ENCODE measurements at regions not wholly inside any gene's neighbourhood (a gene's known extent, or its start where the extent isn't known, plus 50 kb on each side); places are given as distances from the start of the nearest gene placed in this dataset.

DNA sequence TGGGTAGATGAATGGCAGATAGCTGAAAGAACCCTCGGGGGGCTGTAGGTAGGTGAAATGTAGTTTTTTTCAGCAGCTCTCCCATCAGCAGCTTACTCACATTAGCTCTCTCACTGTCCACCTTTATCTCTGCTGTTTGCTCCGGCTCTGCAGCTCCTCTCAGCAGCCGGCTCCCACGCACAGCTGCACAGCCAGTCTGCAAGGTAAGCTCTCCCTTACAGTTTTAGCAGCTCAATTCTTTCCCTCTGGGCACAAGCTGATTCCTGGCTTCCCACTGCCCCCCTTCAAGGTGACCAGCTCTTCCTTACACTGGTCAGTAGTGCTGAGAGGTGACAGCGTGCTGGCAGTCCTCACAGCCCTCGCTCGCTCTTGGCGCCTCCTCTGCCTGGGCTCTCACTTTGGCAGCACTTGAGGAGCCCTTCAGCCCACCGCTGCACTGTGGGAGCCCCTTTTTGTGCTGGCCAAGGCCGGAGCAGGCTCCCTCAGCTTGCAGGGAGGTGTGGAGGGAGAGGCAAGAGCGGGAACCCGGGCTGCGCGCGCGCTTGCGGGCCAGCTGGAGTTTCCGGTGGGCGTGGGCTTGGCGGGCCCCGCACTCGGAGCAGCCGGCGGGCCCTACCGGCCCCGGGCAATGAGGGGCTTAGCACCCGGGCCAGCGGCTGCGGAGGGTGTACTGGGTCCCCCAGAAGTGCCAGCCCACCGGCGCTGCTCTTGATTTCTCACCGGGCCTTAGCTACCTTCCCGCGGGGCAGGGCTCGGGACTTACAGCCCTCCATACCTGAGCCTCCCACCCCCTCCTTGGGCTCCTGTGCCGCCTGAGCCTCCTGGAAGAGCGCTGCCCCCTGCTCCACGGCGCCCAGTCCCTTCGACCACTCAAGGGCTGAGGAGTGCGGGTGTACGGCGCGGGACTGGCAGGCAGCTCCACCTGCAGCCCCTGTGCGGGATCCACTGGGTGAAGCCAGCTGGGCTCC lies 393.6 kb downstream of the CENPC start:
- H3K27me3 ChIP-seq (ENCODE audit: control insufficient read depth, insufficient read depth, low read length): no peaks in the 10 kb centered on the region
- no peak overlapping the region for H3K4me3 ChIP-seq (ENCODE audit: low read depth, low read length)
- H3K27ac ChIP-seq (ENCODE audit: low read depth, low read length): no peak overlapping the region
- POLR2A ChIA-PET: no interaction called here
- TF ChIP-seq, protein P1, sequence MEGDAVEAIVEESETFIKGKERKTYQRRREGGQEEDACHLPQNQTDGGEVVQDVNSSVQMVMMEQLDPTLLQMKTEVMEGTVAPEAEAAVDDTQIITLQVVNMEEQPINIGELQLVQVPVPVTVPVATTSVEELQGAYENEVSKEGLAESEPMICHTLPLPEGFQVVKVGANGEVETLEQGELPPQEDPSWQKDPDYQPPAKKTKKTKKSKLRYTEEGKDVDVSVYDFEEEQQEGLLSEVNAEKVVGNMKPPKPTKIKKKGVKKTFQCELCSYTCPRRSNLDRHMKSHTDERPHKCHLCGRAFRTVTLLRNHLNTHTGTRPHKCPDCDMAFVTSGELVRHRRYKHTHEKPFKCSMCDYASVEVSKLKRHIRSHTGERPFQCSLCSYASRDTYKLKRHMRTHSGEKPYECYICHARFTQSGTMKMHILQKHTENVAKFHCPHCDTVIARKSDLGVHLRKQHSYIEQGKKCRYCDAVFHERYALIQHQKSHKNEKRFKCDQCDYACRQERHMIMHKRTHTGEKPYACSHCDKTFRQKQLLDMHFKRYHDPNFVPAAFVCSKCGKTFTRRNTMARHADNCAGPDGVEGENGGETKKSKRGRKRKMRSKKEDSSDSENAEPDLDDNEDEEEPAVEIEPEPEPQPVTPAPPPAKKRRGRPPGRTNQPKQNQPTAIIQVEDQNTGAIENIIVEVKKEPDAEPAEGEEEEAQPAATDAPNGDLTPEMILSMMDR (IDR thresholded peaks at IDR 0.05; ENCODE audit: low read depth, low read length): no peak
- H3K9me3 ChIP-seq (ENCODE audit: control insufficient read depth, insufficient read depth, low read length): peaks cover 18% of the 10 kb centered on the region
- CTCF ChIA-PET: no interaction called here
- DNase-seq (ENCODE audit: low read depth, low spot score): no peak

DNA sequence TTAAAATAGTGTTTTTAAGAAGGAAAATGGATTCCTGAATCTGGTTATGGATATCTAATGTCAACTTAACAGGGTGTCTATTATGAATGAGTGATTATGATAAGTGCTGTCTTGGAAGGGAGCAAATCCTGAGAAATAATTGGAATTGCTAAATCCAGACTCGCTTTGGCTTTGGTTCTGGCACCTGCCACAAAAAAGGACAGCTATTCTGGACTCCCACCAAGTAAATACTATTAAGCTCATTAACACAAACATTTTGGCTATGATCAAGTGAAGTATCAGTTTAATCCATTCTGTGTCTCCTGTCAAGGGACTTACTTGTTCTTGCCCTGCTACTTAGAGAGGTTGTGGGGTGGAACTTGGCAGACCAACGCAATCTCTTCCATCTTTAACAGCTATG lies 403.7 kb downstream of the CENPC start:
- no peak for DNase-seq (ENCODE audit: low read depth, low spot score)
- no peaks in the 10 kb centered on the region for H3K27me3 ChIP-seq (ENCODE audit: control insufficient read depth, insufficient read depth, low read length)
- TF ChIP-seq, protein P1 (IDR thresholded peaks at IDR 0.05; ENCODE audit: low read depth, low read length): no peak
- ChIA-PET POLR2A (no interaction called here), CTCF (no interaction called here)
- no peaks in the 10 kb centered on the region; the same call in 1 of the 2 replicates for H3K9me3 ChIP-seq (ENCODE audit: control insufficient read depth, insufficient read depth, low read length)
- H3K27ac ChIP-seq (ENCODE audit: low read depth, low read length): no peak overlapping the region
- no peak overlapping the region for H3K4me3 ChIP-seq (ENCODE audit: low read depth, low read length)

DNA sequence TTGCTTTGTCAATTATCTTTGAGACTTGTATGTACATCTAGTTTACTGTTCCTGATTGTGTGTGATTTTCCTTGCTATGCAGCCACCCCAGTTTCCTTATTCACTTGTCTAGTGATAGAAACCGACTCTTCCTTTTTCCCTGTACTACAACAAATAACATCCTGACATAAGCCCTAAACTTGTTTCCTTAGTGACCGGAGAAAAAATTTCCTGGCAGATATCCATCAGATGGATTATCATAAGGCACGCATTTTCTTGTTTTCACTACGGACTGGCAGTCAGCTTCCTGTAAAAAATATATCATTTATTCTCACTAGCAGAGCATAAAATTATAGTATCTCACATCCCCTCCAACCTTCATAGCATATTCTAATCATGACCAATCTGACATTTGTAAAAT lies 410.7 kb downstream of the CENPC start:
- H3K9me3 ChIP-seq (ENCODE audit: control insufficient read depth, insufficient read depth, low read length): no peaks in the 10 kb centered on the region; the same call in 1 of the 2 replicates
- TF ChIP-seq, protein P1 (IDR thresholded peaks at IDR 0.05; ENCODE audit: low read depth, low read length): no peak
- no peak overlapping the region for H3K4me3 ChIP-seq (ENCODE audit: low read depth, low read length)
- DNase-seq (ENCODE audit: low read depth, low spot score): no peak
- POLR2A ChIA-PET: no interaction called here
- no peaks in the 10 kb centered on the region for H3K27me3 ChIP-seq (ENCODE audit: control insufficient read depth, insufficient read depth, low read length)
- no peak overlapping the region for H3K27ac ChIP-seq (ENCODE audit: low read depth, low read length)
- CTCF ChIA-PET: no interaction called here

DNA sequence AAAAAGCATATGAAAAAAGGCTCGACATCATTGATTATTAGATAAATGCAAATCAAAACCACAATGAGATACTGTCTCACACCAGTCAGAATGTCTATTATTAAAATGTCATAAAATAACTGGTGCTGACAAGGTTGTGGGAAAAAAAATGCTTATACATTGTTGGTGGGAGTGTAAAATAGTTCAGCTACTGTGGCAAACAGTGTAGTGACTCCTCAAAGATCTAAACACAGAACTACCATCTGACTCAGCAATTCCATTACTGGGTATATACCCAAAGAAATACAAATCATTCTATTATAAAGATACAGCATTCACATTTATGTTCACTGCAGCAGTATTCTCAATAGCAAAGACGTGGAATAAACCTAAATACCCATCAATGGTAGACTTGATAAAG lies 412.1 kb downstream of the CENPC start:
- DNase-seq (ENCODE audit: low read depth, low spot score): no peak
- ChIA-PET POLR2A (no interaction called here), CTCF (no interaction called here)
- TF ChIP-seq, protein P1 (IDR thresholded peaks at IDR 0.05; ENCODE audit: low read depth, low read length): no peak
- H3K27me3 ChIP-seq (ENCODE audit: control insufficient read depth, insufficient read depth, low read length): no peaks in the 10 kb centered on the region
- no peak overlapping the region for H3K4me3 ChIP-seq (ENCODE audit: low read depth, low read length)
- H3K9me3 ChIP-seq (ENCODE audit: control insufficient read depth, insufficient read depth, low read length): no peaks in the 10 kb centered on the region; the same call in 1 of the 2 replicates
- no peak overlapping the region for H3K27ac ChIP-seq (ENCODE audit: low read depth, low read length)

DNA sequence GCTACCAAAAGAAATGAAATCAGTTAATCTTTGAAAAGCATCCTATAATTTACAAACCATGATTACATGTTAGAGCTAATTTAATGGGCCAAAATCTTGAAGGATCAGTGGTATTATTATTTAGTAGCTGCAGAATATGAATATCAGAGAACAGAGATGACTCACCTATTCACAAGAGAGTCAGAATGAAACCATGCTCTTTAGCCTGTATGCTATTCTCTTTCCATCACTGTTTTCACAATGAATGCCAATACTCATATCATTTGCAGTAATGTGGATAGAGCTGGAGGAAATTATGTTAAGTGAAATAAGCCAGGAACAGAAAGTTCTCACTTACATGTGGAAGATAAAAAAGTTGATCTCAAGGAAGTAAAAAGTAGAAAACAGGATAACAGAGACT lies 414.1 kb downstream of the CENPC start:
- DNase-seq (ENCODE audit: low read depth, low spot score): no peak
- H3K27me3 ChIP-seq (ENCODE audit: control insufficient read depth, insufficient read depth, low read length): no peaks in the 10 kb centered on the region
- TF ChIP-seq, protein P1 (IDR thresholded peaks at IDR 0.05; ENCODE audit: low read depth, low read length): no peak
- H3K27ac ChIP-seq (ENCODE audit: low read depth, low read length): no peak overlapping the region
- H3K4me3 ChIP-seq (ENCODE audit: low read depth, low read length): no peak overlapping the region
- ChIA-PET CTCF (interaction anchor here (1.0 kb wide), 1 partner anchor 13 kb away, joined by 3 read pairs; no protein-coding TSS in a partner anchor), POLR2A (no interaction called here)
- H3K9me3 ChIP-seq (ENCODE audit: control insufficient read depth, insufficient read depth, low read length): no peaks in the 10 kb centered on the region; the same call in 1 of the 2 replicates

Data from AG04450 (cell line).